H1 (cell line): ENCODE measurements at regions not wholly inside any gene's neighbourhood (a gene's known extent, or its start where the extent isn't known, plus 50 kb on each side); places are given as distances from the start of the nearest gene placed in this dataset.

Source experiments
- CTCF ChIA-PET: fragments of 300-600 bp; sonication (Branson Sonifier 250); formaldehyde crosslinking; loops from one replicate; lab custom pipeline; 2021; ENCODE audit not compliant: partially characterized antibody; lab: Charles Lee
- POLR2A ChIA-PET: fragments of 300-600 bp; sonication (Branson Sonifier 250); formaldehyde crosslinking; loops from one replicate; lab custom pipeline; 2021; ENCODE audit warnings: inconsistent platforms; ENCODE audit not compliant: partially characterized antibody; lab: Charles Lee
- DNase-seq, 2 experiments: peaks; one replicate each; pipeline versions ENCODE4 v3.0.0 to v3.0.0-alpha.2; 2010 to 2022; ENCODE audit warnings: low spot score in 2 of 2, low read depth in 1 of 2, mixed read lengths in 1 of 2
- FAIRE-seq: peaks from 2 replicates; lab custom pipeline; 2011; peaks lifted over from hg19 to GRCh38; lab: Jason Lieb, UNC
- H2AFZ ChIP-seq: 2 replicates; pipeline ENCODE4 v1.8.1; 2012; ENCODE audit warnings: low read length, inconsistent platforms
- H2AK5ac ChIP-seq: 2 replicates; pipeline ENCODE4 v1.6.1; 2013; ENCODE audit warnings: low read depth, low read length
- H2BK120ac ChIP-seq: replicated peaks from 2 replicates; pipeline ENCODE3; 2013; ENCODE audit warnings: low read depth, low read length, inconsistent platforms
- H2BK12ac ChIP-seq: 2 replicates; pipeline ENCODE4 v1.6.1; 2013; ENCODE audit warnings: low read depth, low read length
- H2BK15ac ChIP-seq: 2 replicates; pipeline ENCODE4 v1.6.1; 2013; ENCODE audit warnings: low read length
- H2BK20ac ChIP-seq: 2 replicates; pipeline ENCODE4 v1.6.1; 2013; ENCODE audit warnings: low read length
- H2BK5ac ChIP-seq: 2 replicates; pipeline ENCODE4 v1.6.1; 2013; ENCODE audit warnings: low read depth, low read length
- H3K14ac ChIP-seq: 2 replicates; pipeline ENCODE4 v1.6.1; 2013; ENCODE audit warnings: inconsistent platforms; ENCODE audit not compliant: insufficient read length
- H3K18ac ChIP-seq: 2 replicates; pipeline ENCODE4 v1.6.1; 2013; ENCODE audit warnings: low read length; ENCODE audit errors: extremely low read depth
- H3K23ac ChIP-seq: 2 replicates; pipeline ENCODE4 v1.6.1; 2013; ENCODE audit warnings: inconsistent platforms; ENCODE audit not compliant: insufficient read length
- H3K23me2 ChIP-seq: 2 replicates; pipeline ENCODE4 v1.6.1; 2013; ENCODE audit warnings: low read depth, low read length
- H3K27ac ChIP-seq: 2 replicates; pipeline ENCODE4 v1.6.1; 2011; ENCODE audit warnings: low read depth, low read length, inconsistent platforms
- H3K27me3 ChIP-seq, 4 experiments: replicated peaks in 1 of 4; 1 replicate in 1 of 4; 2 replicates in 3 of 4; pipeline versions ENCODE4 v1.6.1 to v1.8.1; 2011 to 2013; ENCODE audit warnings: low read length in 3 of 4, mild to moderate bottlenecking in 3 of 4, inconsistent platforms in 2 of 4, mixed read lengths in 2 of 4, moderate library complexity in 1 of 4; ENCODE audit not compliant: control insufficient read depth in 3 of 4, insufficient read depth in 3 of 4; ENCODE audit errors: extremely low read depth in 1 of 4
- H3K36me3 ChIP-seq, 4 experiments: 2 replicates each; pipeline versions ENCODE4 v1.6.1 to v1.8.1; 2011 to 2013; ENCODE audit warnings: mild to moderate bottlenecking in 4 of 4, low read length in 3 of 4, moderate library complexity in 2 of 4, control low read depth in 1 of 4, inconsistent platforms in 1 of 4; ENCODE audit not compliant: insufficient read depth in 4 of 4, control insufficient read depth in 2 of 4
- H3K4ac ChIP-seq: replicated peaks from 2 replicates; pipeline ENCODE3; 2013; ENCODE audit warnings: low read length, low read depth, mixed read lengths, inconsistent platforms; ENCODE audit not compliant: insufficient read length
- H3K4me1 ChIP-seq, 4 experiments: replicated peaks in 1 of 4; 1 replicate in 1 of 4; 2 replicates in 3 of 4; pipeline versions ENCODE4 v1.6.1 to v1.8.1; 2011 to 2013; ENCODE audit warnings: low read length in 3 of 4, inconsistent platforms in 2 of 4, mixed read lengths in 1 of 4; ENCODE audit not compliant: insufficient read depth in 4 of 4, control insufficient read depth in 3 of 4
- H3K4me2 ChIP-seq, 2 experiments: 2 replicates each; pipeline versions ENCODE4 v1.6.1 to v1.8.1; 2011 to 2013; ENCODE audit warnings: low read depth in 2 of 2, low read length in 2 of 2, control low read depth in 1 of 2, inconsistent platforms in 1 of 2, mild to moderate bottlenecking in 1 of 2; ENCODE audit not compliant: insufficient read depth in 1 of 2
- H3K4me3 ChIP-seq, 4 experiments: fragments of 200-600, 300-600 bp in 1 of 4; sonication (generic), shearing (Covaris generic), sonication (Bioruptor Twin) in 1 of 4; 2 replicates each; pipeline versions ENCODE4 v1.5.1 to v1.8.1; 2011 to 2016; ENCODE audit warnings: low read length in 4 of 4, low read depth in 3 of 4, control low read depth in 2 of 4, inconsistent platforms in 2 of 4, mild to moderate bottlenecking in 2 of 4, mixed read lengths in 1 of 4, moderate library complexity in 1 of 4; ENCODE audit not compliant: insufficient read depth in 2 of 4; ENCODE audit errors: extremely low read depth in 1 of 4
- H3K56ac ChIP-seq: replicated peaks from 2 replicates; pipeline ENCODE3; 2013; ENCODE audit warnings: low read depth, mild to moderate bottlenecking, mixed read lengths, low read length, inconsistent platforms; ENCODE audit not compliant: insufficient read length
- H3K79me1 ChIP-seq: 2 replicates; pipeline ENCODE4 v1.6.1; 2013; ENCODE audit warnings: low read depth, low read length, control low read depth
- H3K79me2 ChIP-seq, 2 experiments: 2 replicates each; pipeline versions ENCODE4 v1.6.1 to v1.8.1; 2012 to 2013; ENCODE audit warnings: low read length in 2 of 2, mild to moderate bottlenecking in 2 of 2, inconsistent platforms in 1 of 2; ENCODE audit not compliant: insufficient read depth in 2 of 2, control insufficient read depth in 1 of 2
- H3K9ac ChIP-seq, 4 experiments: replicated peaks in 1 of 4; 1 replicate in 1 of 4; 2 replicates in 3 of 4; pipeline versions ENCODE4 v1.6.1 to v1.8.1; 2011 to 2013; ENCODE audit warnings: low read depth in 3 of 4, low read length in 3 of 4, control low read depth in 2 of 4, mild to moderate bottlenecking in 2 of 4, moderate library complexity in 2 of 4, inconsistent platforms in 1 of 4; ENCODE audit errors: extremely low read depth in 1 of 4
- H3K9me3 ChIP-seq, 2 experiments: 2 replicates each; pipeline versions ENCODE4 v1.6.1 to v1.8.1; 2012 to 2013; ENCODE audit warnings: mild to moderate bottlenecking in 2 of 2, moderate library complexity in 2 of 2, control low read depth in 1 of 2, inconsistent platforms in 1 of 2, low read depth in 1 of 2, low read length in 1 of 2, mixed read lengths in 1 of 2; ENCODE audit not compliant: insufficient read depth in 2 of 2
- H4K20me1 ChIP-seq, 2 experiments: replicated peaks in 1 of 2; 2 replicates each; pipeline versions ENCODE3 to v1.8.1; 2011 to 2013; ENCODE audit warnings: inconsistent platforms in 2 of 2, low read length in 2 of 2, mild to moderate bottlenecking in 1 of 2; ENCODE audit not compliant: insufficient read depth in 2 of 2, control insufficient read depth in 1 of 2
- H4K5ac ChIP-seq: 2 replicates; pipeline ENCODE4 v1.6.1; 2013; ENCODE audit warnings: low read length, low read depth, mixed read lengths, inconsistent platforms; ENCODE audit not compliant: insufficient read length
- H4K8ac ChIP-seq: 2 replicates; pipeline ENCODE4 v1.8.0; 2013; ENCODE audit warnings: mild to moderate bottlenecking, moderate library complexity, low read length, inconsistent platforms; ENCODE audit not compliant: insufficient read depth; ENCODE audit errors: extremely low read depth
- H4K91ac ChIP-seq: replicated peaks from 2 replicates; pipeline ENCODE3; 2013; ENCODE audit warnings: low read length, mixed read lengths, inconsistent platforms; ENCODE audit not compliant: insufficient read length
- BACH1 ChIP-seq: IDR thresholded peaks from 2 replicates; pipeline ENCODE4 v1.6.1; 2012; ENCODE audit warnings: low read length, improper control_type of control experiment
- CBX8 ChIP-seq: fragments of 300-800, 300-1000 bp; sonication (generic); IDR thresholded peaks from 2 replicates; pipeline ENCODE4 v1.7.1; 2016; ENCODE audit warnings: low read depth, low read length, borderline replicate concordance
- EGR1 ChIP-seq: IDR thresholded peaks from 2 replicates; pipeline ENCODE4 v1.6.1; 2011; ENCODE audit warnings: low read depth, low read length, borderline replicate concordance
- EZH2 ChIP-seq: fragments of 200-600 bp; sonication (generic); IDR thresholded peaks from 2 replicates; pipeline ENCODE4 v1.7.1; 2012; ENCODE audit warnings: low read depth, mild to moderate bottlenecking, moderate library complexity, low read length, inconsistent platforms; ENCODE audit not compliant: severe bottlenecking
- GABPA ChIP-seq: IDR thresholded peaks from 2 replicates; pipeline ENCODE4 v1.6.1; 2011; ENCODE audit warnings: mild to moderate bottlenecking, low read length, moderate library complexity, borderline replicate concordance; ENCODE audit not compliant: insufficient read depth
- JUN ChIP-seq: IDR thresholded peaks from 2 replicates; pipeline ENCODE4 v1.6.1; 2011; ENCODE audit warnings: low read depth, mild to moderate bottlenecking, improper control_type of control experiment, low read length
- KDM5A ChIP-seq: fragments of 200-600 bp; IDR thresholded peaks from 2 replicates; pipeline ENCODE4 v1.7.1; 2012; ENCODE audit warnings: mild to moderate bottlenecking, low read length, inconsistent platforms, mixed read lengths
- NANOG ChIP-seq: IDR thresholded peaks from 2 replicates; pipeline ENCODE4 v1.6.1; 2011; ENCODE audit warnings: low read length, low read depth, mild to moderate bottlenecking, inconsistent platforms; ENCODE audit not compliant: insufficient read depth, poor library complexity, severe bottlenecking
- POLR2AphosphoS5 ChIP-seq: IDR thresholded peaks from 2 replicates; pipeline ENCODE4 v1.6.1; 2011; ENCODE audit warnings: low read depth, low read length
- SAP30 ChIP-seq: fragments of 300-600 bp; sonication (generic); IDR thresholded peaks from 2 replicates; pipeline ENCODE4 v1.7.1; 2012; ENCODE audit warnings: low read length, moderate library complexity, mild to moderate bottlenecking, inconsistent platforms; ENCODE audit not compliant: insufficient read depth, insufficient replicate concordance
- SUZ12 ChIP-seq: fragments of 200-600 bp; sonication (generic); IDR thresholded peaks from 2 replicates; pipeline ENCODE4 v1.6.1; 2012; ENCODE audit warnings: mild to moderate bottlenecking, inconsistent platforms, low read length, moderate library complexity, mixed read lengths
- YY1 ChIP-seq: IDR thresholded peaks from 2 replicates; pipeline ENCODE4 v1.6.1; 2011; ENCODE audit warnings: low read depth, mild to moderate bottlenecking, low read length
- WGBS, 2 experiments: shearing (Covaris generic) in 1 of 2; methylation state at CpG; one replicate each; pipeline versions ENCODE4 v1.1.6 to v1.1.7; 2013 to 2015; ENCODE audit warnings: low lambda C conversion rate in 2 of 2, mixed read lengths in 2 of 2, inconsistent platforms in 1 of 2, low coverage in 1 of 2, missing lambda C conversion rate in 1 of 2; ENCODE audit not compliant: insufficient replicate concordance in 2 of 2, insufficient coverage in 1 of 2, insufficient read length in 1 of 2; ENCODE audit errors: extremely low coverage in 1 of 2, missing lambda C conversion rate in 1 of 2; 5-methylcytosine and 5-hydroxymethylcytosine counted together
- TF ChIP-seq, protein P1 (sequence below): IDR thresholded peaks from 2 replicates; pipeline ENCODE4 v1.6.1; 2012; ENCODE audit warnings: inconsistent platforms

- Histone ChIP-seq H2BK120ac (no peak overlapping the region), H2BK12ac (no peak overlapping the region), H3K56ac (no peak overlapping the region), H3K4me3 (no peak overlapping the region), H3K27ac (no peak overlapping the region), H4K5ac (no peak overlapping the region), H3K79me1 (no peaks in the 10 kb centered on the region; the same call in 1 of the 2 replicates), H4K91ac (no peak overlapping the region), H3K9ac (no peak overlapping the region), H3K79me2 (no peaks in the 10 kb centered on the region), H3K23me2 (no peaks in the 10 kb centered on the region), H2BK20ac (no peak overlapping the region), H4K8ac (no peak overlapping the region), H3K18ac (no peak overlapping the region), H4K20me1 (peaks cover 0 to under 1% of the 10 kb centered on the region in 2 experiments), H3K4me1 (no peaks in the 10 kb centered on the region), H2AFZ (no peak overlapping the region), H3K14ac (no peak overlapping the region), H3K23ac (no peak overlapping the region), H2BK15ac (no peak overlapping the region), H2BK5ac (no peak overlapping the region), H3K27me3 (peaks cover 0 to 3% (median 0%) of the 10 kb centered on the region in 4 experiments; a peak in 3 of 7 replicates), H3K9me3 (no peaks in the 10 kb centered on the region; a peak in 1 of 4 replicates), H3K4ac (no peak overlapping the region), H2AK5ac (no peak overlapping the region), H3K4me2 (no peak overlapping the region), H3K36me3 (no peaks in the 10 kb centered on the region)
- FAIRE-seq = no peak
- 88% methylated on average over 12 of the region's 12 CpGs; no CpG with 5 or more reads in 1 of the 2 experiments for WGBS, 2 experiments
- ChIA-PET CTCF (interaction anchor here (0.7 to 1.5 kb wide), 2 partner anchors 9 to 99 kb away, joined by 3 to 4 read pairs; no protein-coding TSS in a partner anchor), POLR2A (no interaction called here)
- peak in 1 of 2 experiments; percentile 17 for DNase-seq
- TF ChIP-seq SAP30 (no peak), EGR1 (no peak), YY1 (no peak), CBX8 (no peak), SUZ12 (no peak), NANOG (no peak), GABPA (no peak), JUN (no peak), EZH2 (no peak), POLR2AphosphoS5 (no peak), KDM5A (no peak), BACH1 (no peak)
- TF ChIP-seq, protein P1, sequence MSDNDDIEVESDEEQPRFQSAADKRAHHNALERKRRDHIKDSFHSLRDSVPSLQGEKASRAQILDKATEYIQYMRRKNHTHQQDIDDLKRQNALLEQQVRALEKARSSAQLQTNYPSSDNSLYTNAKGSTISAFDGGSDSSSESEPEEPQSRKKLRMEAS = no peak
Observed at GRCh38 chr11:116117331-116118137, 613.3 kb upstream of the CADM1 start.
